ENCODE measurements at regions not wholly inside any gene's neighbourhood (a gene's known extent, or its start where the extent isn't known, plus 50 kb on each side); places are given as distances from the start of the nearest gene placed in this dataset.
A peak's percentile ranks its signal among the peaks of the same experiment; 100 is the strongest.
"Not testable (repeated sequence)": the region's sequence is repeated elsewhere in the genome, so short reads cannot be mapped to it uniquely, and the experiment has no call there.

DNA sequence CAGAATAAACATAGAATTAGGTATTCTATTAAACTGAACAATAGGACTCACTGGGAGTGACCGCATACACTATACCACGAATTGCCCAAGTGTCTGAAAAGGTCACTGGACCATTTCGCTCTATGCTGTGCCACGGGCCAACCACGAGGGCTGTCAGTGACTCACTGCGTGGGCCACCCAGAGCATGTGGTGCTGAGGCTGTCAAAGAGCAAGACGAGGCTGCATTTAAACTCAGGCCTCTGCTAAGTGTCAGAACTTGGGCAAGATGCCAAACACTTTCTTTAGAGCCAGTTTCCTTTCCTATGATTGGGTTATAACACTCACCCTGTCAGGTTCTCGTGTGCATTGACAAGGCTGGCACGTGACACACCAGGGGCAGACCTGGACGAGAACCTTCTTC, 97.5 kb downstream of the SH3YL1 start:
- no peak for DNase-seq (ENCODE audit: low spot score)

DNA sequence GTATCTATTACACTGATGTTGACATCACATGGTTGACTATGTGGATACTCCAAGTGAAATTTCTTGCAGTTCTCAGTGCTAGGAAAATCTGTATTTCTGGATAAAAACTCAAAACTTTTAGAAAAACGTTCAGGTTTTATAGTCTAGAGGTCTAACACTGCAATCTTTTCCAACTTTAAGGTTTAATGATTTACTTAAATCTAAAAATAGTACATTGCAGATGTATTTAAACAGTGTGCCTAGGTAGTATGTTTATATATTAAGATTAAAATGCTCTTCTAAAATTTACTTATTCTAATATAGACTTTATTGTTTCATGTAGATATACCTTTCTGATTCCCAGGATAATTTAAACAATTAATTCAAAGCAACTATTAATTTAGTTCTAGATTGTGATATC, 98.3 kb downstream of the SH3YL1 start:
- no peak for DNase-seq (ENCODE audit: low spot score)

DNA sequence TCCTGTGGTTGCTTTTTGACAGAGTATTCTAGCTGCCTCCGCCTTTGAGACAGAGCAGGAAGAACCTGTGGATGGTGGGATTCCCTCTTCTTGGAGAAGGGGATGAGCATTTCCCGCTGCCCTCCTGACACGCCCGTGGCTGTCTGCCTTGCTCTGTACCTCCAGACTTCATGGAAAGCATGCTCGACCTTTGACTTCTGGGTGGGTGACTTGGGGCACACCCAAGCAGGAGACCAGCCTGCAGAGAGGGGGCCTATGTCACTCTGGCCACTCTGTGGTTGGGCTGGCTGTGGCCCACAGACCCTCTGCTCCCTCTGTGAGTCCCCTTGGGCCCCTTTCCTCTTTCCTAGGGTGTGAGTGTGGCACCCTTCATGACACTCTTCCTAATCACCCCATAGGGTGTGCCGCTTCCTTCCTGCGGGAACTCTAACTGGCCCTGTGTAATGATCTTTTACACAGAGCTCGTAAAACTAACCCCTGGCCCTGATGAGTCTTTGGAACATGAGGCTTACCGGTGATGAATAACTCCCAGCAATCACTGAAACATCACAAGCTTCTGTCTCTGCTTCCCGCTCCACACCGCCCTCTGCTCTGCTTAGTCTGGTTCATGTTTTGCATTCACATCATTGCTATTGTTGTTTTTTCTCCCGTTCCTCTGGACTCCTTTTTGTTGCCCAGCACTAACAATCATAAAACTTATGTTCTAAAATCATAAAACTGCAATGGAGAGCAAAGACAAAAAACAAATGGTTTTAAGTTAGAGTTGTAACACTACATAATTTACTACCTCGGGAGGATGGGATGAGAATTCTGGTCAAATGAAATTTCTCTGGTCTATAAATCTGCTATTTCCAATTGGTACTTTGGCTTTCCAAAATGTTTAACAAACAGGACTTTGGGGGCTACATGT, 101.1 kb downstream of the SH3YL1 start:
- no peak for DNase-seq (ENCODE audit: low spot score)

DNA sequence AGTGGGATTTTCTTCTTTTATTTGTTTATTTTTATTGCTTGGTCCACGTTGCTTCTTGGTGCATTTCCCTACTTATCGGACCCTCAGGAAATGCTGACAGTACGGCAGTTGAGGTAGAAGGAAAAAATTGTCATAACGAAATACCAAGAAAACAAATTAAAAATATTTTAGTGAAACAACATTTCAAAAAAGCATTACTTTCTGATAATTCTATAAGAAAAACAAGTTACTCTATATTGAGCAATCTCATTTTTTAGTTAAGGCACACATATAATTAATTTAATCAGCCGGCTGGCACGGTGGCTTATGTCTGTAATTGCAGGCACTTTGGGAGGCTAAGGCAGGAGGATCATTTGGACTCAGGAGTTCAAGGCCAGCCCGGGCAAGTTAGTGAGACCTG, 102.1 kb downstream of the SH3YL1 start:
- DNase-seq (ENCODE audit: low spot score): no peak

DNA sequence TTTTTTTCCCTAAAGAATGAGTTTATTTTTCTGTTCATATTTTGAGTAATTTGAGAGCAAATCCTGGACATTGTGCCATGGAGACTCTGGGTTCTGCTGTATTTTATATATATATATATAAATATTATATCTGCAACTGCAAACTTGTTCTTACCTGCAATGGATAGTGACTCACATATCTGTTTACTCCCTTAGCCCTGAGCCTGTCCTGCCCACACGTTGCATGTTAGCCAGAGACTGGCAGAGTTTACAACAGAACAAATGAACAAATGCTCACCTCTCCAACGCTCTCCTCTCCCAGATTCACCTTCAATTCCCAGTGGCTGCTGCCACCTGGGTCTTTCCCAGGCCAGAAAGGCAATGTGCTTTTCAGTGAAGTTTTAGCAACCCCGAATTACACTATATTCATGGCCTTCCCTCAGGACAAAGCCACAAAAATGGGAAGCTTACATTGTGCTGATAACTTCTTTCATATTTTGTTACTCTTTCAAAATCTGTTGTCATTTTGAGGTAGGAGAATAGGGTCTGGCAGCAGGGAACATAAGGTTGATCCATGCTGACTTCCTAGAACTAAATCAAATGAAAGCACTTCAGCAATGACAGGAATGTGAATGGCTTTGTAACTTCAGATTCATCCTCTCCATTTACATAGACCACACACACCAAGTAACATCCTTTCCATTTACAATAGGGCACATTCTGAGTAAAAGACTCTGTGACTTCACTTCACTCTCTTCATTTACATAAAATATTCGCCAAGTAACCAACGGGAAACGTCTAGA, 105.4 kb upstream of the FAM110C start:
- peak; percentile 28 for DNase-seq (ENCODE audit: low spot score)

DNA sequence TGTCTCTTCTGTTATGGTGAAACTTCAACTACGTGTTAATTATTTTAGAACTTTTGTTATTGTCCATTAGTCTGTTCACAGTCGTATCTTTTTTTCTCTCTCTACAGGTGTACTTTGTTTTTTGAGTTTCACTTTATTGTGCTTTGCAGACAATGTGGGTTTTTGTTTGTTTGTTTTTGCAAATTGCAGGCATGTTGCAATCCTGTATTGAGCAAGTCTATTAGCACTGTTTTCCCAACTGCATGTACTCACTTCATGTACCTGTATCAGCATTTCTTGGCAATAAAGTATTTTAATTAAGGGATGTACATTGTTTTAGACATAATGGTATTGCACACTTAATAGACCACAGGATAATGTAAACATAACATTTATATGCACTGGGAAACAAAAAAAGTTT, 99.1 kb upstream of the FAM110C start:
- no peak for DNase-seq (ENCODE audit: low spot score)

DNA sequence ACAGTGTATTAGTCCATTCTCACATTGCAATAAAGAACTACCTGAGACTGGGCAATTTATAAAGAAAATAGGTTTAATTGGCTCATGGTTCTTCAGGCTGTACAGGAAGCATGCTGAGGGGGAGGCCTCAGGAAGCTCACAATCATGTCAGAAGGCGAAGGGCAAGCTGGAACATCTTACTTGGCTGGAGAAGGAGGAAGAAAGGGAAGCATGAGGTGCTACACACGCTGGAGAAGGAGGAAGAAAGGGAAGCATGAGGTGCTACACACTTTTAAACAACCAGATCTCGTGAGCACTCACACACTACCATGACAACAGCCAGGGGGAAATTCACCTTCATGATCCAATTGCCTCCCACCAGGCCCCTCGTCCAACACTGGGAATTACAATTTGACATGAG, 95.3 kb upstream of the FAM110C start:
- DNase-seq (ENCODE audit: low spot score): no peak

DNA sequence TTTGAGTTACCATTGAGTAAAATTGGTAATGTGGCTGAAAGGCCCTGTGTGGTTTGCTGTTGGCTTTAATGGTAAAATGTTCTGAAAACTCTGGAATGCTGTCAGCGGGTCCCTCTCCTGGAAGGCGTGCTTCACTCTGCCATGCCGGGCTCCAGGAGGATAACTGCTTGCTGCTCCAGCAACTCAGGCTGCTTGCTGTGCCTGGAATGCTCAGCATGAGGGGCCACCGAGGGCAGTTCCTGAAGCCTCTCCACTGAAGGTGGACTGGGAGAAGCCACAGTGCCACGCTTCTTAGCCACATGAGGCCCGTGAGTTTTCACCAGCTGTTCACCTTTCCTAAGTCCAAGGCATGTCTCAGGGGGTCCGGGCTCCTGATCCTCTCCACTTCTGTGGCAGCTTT, 90.4 kb upstream of the FAM110C start:
- DNase-seq (ENCODE audit: low spot score): peak; percentile 35

DNA sequence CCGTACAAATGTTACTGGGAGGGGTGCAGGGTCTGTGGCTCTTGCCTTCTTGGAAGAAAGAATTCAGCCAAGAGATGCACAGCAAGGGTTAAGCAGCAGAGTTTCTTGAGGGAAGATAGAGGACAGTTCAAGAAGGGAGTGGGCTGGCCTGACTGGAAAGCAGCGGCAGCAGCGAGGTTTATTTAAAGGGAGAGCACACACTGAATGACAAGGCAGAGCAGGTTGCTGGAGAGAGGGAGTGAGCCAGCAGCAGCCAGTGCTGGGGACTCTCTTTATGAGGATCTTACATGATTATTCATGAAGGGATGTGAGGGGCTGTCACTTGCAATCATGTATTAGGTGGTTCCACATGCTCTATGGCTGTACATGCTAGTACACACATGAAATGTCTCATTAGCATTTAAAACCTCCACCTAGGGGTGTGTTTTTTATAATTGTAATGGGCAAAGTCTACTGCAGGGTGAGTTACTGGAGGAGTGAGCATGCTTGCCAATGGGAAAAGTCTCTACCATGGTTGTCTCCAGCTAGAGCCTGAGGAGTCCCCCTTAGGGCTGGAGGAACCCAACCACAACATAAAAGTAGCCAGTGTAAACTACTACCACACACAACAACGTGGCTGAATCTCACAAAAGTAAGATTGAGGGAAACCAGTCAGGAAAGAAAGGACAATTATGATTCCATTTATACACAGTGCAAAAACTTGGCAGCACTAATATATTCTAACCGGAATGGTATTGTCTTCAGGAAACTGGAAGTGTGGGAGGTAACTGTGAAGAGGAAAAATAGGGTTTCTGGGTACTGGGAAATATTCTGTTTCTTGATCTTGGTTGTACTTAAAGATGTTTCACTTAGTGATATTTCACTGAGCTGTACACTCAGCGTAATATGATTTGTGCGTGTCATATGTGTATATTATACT, 87.6 kb upstream of the FAM110C start:
- no peak for DNase-seq (ENCODE audit: low spot score)

DNA sequence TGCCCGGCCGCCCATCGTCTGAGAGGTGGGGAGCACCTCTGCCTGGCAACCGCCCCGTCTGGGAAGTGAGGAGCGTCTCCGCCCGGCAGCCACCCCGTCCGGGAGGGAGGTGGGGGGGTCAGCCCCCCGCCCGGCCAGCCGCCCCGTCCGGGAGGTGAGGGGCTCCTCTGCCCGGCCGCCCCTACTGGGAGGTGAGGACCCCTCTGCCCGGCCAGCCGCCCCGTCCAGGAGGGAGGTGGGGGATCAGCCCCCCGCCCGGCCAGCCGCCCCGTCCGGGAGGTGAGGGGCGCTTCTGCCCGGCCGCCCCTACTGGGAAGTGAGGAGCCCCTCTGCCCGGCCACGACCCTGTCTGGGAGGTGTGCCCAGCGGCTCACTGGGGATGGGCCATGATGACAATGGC, 80.5 kb upstream of the FAM110C start:
- DNase-seq (ENCODE audit: low spot score): not testable (repeated sequence)

DNA sequence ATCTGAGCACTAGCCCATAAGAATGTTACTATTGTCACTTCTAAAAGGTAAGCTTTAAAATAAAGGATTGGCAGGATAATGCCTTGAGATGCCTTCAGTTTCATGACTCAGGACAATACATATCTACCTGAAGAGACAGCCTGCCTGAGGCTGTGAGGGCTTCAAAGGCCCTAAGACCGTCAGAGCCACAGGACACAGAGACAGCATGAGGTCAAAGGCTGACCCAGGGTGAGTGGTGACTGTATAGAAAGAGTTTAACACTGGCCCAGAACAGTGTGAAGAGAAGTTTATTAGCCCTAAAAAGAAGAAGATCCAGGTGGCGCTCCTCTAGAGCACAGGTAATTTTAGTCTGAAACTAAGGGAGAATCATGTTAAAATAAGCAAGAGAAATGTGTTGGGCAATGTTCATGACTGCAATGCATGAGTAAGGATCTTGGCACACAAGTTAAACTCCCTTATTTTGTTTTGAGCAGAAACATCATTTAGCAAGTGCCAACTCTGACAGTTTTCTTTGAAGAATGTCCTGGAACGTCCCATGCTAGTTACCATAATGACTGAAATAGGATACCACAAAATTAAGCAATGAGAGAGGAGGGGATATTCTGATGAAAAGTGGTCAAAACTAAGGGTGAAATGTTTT, 78.1 kb upstream of the FAM110C start:
- DNase-seq (ENCODE audit: low spot score): no peak

DNA sequence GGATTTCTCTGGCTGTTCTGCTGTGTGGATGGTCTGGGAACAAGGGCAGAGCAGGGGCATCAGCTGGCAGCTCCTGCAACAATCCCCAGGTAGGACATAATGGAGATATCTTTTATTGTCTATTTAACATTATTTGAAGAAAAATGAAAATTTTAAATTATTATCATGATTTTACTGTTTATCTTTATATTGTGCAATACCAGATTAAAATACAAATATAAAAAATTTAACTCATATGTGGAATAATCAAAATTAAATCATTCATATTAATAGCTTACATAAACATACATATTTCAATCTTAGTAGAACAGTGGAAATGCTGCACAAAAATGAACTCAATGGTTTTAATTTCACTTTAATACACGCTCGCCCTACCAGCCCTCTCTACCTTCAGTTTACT, 70.6 kb upstream of the FAM110C start:
- no peak for DNase-seq (ENCODE audit: low spot score)

DNA sequence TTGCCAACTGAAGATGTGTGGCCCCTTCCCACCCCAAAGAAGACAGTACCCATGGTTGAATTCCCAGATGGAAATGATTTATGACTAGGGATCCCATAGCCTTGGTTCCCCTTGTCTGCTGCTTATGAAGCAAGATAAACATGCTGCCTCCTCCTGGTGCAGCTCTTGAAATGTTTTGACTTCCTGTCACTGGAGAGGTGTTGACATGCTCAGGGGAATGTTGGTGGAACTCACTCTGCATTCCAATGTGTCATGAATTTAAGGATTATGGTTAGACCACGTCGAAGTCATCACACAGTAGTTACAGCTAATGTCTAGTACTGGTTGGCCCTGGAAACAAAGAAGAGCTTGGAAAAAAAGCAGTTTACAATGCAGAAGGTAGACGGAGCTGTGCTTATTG, 69.0 kb upstream of the FAM110C start:
- DNase-seq (ENCODE audit: low spot score): peak; percentile 37

DNA sequence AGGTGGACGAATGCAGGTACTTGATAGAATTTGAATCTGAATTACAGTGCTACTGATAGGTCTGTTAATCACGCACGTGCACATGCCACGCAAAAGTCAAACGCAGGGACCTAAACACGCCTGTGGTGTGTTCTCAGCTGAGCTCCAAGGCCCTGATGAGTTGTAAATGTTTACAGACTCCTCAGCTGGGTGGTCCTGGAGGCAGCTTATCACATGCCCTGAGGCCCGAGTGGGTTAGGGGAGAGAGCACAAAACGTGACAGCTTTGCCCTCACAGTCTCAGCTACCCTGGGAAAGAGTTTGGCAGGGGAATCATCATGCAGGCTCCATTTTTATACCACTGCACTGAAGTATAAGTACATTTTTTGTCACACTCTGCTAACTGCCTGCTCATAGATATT, 68.3 kb upstream of the FAM110C start:
- no peak for DNase-seq (ENCODE audit: low spot score)

DNA sequence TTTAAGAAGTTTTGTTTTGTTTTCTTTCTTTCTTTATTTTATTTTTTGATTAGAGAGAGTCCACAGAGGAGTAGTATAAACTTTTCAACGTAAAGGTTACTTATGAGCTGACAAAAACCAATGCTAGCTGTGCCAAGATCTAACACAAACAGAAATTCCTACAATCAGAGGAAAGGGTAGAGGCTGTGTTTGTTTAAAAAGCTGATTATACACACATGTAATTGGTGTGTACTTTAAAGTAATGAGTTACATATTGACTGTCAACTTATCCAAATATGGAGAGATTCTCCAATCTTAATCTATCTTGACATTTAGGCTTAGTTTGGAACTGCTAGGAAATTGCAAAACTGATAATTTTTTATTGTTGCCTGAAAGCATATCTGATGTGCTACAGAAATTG, 63.7 kb upstream of the FAM110C start:
- no peak for DNase-seq (ENCODE audit: low spot score)

DNA sequence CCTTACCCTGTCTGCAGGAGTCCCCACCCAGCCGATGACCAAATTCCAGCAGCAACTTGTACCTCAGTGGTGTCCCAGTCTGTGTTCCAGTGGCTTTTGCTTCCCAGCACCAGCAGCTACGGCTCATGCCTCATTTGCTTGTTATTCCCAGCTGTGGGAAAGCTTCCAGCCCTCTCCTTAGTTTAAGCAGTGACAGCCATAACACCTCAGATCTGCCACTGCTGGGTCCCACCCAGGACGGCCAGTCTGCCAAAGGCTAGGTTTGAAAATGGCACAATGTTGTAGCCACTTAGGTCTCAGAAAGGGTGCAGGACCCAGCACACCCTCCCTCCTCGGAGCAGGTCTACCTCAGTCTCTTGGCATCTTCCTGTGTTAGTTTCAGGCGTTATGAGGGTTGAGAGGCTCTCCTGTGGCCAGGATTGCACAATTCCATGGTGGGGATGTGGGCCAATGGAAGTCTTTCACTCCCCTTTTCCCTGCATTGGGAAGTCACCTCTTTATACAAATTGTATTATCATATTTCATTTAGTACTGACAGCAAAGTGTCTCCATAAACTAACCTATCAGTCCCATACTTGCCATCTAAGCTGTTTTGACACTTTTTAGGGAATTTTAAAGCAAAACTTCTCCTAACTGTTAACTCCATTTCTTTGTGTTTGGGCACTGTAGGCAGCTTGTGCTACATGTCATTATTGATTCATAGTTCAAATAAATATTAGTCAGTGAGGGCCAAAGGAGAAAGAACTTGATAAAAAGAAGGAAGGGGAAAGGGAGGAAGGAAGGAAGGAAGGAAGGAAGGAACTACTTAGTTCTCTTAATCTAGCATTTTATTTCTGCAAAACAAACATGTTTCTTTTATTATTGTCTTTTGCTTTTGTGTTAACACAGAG, 62.9 kb upstream of the FAM110C start:
- DNase-seq (ENCODE audit: low spot score): no peak

DNA sequence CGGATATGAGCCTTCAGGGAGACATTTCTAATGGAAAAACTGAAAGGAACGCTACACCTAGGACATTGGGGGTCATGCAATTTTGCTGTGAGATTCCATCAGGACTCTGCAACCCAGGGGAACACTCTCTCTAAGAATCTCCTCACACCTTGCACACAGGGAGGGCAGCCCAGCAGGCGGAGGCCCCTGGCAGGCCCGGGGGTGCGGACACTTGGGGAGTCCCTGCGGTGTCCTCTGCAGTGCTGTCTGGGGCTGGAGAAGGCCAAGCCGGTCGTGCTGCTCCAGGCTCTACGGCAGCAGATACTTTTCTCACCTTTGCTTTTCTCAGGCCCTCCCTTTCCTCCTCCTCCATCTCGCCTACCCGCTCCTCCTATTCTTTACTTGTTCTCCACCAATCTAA, 54.7 kb upstream of the FAM110C start:
- no peak for DNase-seq (ENCODE audit: low spot score)
